ENCODE measurements at regions not wholly inside any gene's neighbourhood (a gene's known extent, or its start where the extent isn't known, plus 50 kb on each side); places are given as distances from the start of the nearest gene placed in this dataset.
"Not testable (repeated sequence)": the region's sequence is repeated elsewhere in the genome, so short reads cannot be mapped to it uniquely, and the experiment has no call there.

- H3K9me3 ChIP-seq (ENCODE audit: severe bottlenecking); H3K4me1 ChIP-seq (ENCODE audit: insufficient read depth, poor library complexity, severe bottlenecking); DNase-seq (ENCODE audit: low spot score); H3K27ac ChIP-seq (ENCODE audit: poor library complexity, severe bottlenecking); H3K4me3 ChIP-seq (ENCODE audit: severe bottlenecking); H3K36me3 ChIP-seq (ENCODE audit: low read depth); H3K27me3 ChIP-seq (ENCODE audit: insufficient read depth, poor library complexity, severe bottlenecking); ATAC-seq (ENCODE audit: low read depth): not testable (repeated sequence)
Observed at GRCh38 chr16:33064454-33065073, 129.5 kb upstream of the TP53TG3C start.

Data from RWPE2 (cell line).